Naive thymus-derived CD4-positive, alpha-beta T cell (primary cell): ENCODE measurements at regions not wholly inside any gene's neighbourhood (a gene's known extent, or its start where the extent isn't known, plus 50 kb on each side); places are given as distances from the start of the nearest gene placed in this dataset.

Source experiments
- ATAC-seq: fragments of 150-1000 bp; cut with Tn5 transposase; 2 replicates; pipeline ENCODE4 v1.10.0; 2021; ENCODE audit warnings: mild to moderate bottlenecking, moderate library complexity
- CTCF ChIA-PET: fragments of 350-600 bp; sonication (Branson Sonifier 250); formaldehyde crosslinking; loops from one replicate; lab custom pipeline; 2021; ENCODE audit warnings: antibody characterized with exemption; lab: Charles Lee
- POLR2A ChIA-PET: fragments of 350-600 bp; sonication (Branson Sonifier 250); formaldehyde crosslinking; loops from one replicate; lab custom pipeline; 2021; ENCODE audit warnings: antibody characterized with exemption, inconsistent platforms; lab: Charles Lee
- DNase-seq, 9 donors: peaks; one replicate each; pipeline versions ENCODE4 v3.0.0 to v3.0.0-alpha.2; 2020 to 2022; ENCODE audit warnings: mixed read lengths in 1 of 9
- H3K27ac ChIP-seq: one replicate; pipeline ENCODE4 v1.7.0; 2013; ENCODE audit warnings: mild to moderate bottlenecking, low read depth, low read length, moderate library complexity
- H3K27me3 ChIP-seq, 2 donors: one replicate each; pipeline ENCODE4 v1.7.0; 2013; ENCODE audit warnings: low read length in 2 of 2, mild to moderate bottlenecking in 2 of 2, moderate library complexity in 2 of 2; ENCODE audit not compliant: control insufficient read depth in 2 of 2, insufficient read depth in 2 of 2
- H3K36me3 ChIP-seq, 3 experiments: 1 replicate in 2 of 3; 2 replicates in 1 of 3; pipeline ENCODE4 v1.7.0; 2013; ENCODE audit warnings: low read length in 3 of 3, mild to moderate bottlenecking in 3 of 3, moderate library complexity in 1 of 3; ENCODE audit not compliant: insufficient read depth in 3 of 3, control insufficient read depth in 2 of 3
- H3K4me1 ChIP-seq, 2 donors: one replicate each; pipeline ENCODE4 v1.7.0; 2013; ENCODE audit warnings: low read length in 2 of 2, mild to moderate bottlenecking in 2 of 2, moderate library complexity in 1 of 2; ENCODE audit not compliant: control insufficient read depth in 2 of 2, insufficient read depth in 2 of 2
- H3K4me3 ChIP-seq: 2 replicates; pipeline ENCODE4 v1.7.0; 2013; ENCODE audit warnings: mild to moderate bottlenecking, low read length
- H3K9me3 ChIP-seq, 3 experiments: 1 replicate in 2 of 3; 2 replicates in 1 of 3; pipeline ENCODE4 v1.7.0; 2013; ENCODE audit warnings: low read length in 3 of 3; ENCODE audit not compliant: control insufficient read depth in 2 of 3
- H3K27ac Mint-ChIP-seq, 9 donors: one replicate each; pipeline ENCODE4 v1.8.0; 2020 to 2022; ENCODE audit warnings: mixed read lengths in 9 of 9, mild to moderate bottlenecking in 8 of 9, moderate library complexity in 5 of 9, inconsistent platforms in 2 of 9
- H3K27me3 Mint-ChIP-seq, 5 donors: one replicate each; pipeline ENCODE4 v1.8.0; 2021 to 2022; ENCODE audit warnings: mixed read lengths in 5 of 5, mild to moderate bottlenecking in 1 of 5
- H3K36me3 Mint-ChIP-seq, 5 donors: one replicate each; pipeline ENCODE4 v1.8.0; 2020 to 2022; ENCODE audit warnings: mixed read lengths in 5 of 5, mild to moderate bottlenecking in 3 of 5, inconsistent platforms in 1 of 5
- H3K4me1 Mint-ChIP-seq, 7 donors: one replicate each; pipeline ENCODE4 v1.8.0; 2020 to 2022; ENCODE audit warnings: mixed read lengths in 7 of 7, mild to moderate bottlenecking in 3 of 7, inconsistent platforms in 1 of 7
- H3K4me3 Mint-ChIP-seq, 10 donors: one replicate each; pipeline ENCODE4 v1.8.0; 2020 to 2022; ENCODE audit warnings: mild to moderate bottlenecking in 10 of 10, mixed read lengths in 10 of 10, moderate library complexity in 6 of 10, inconsistent platforms in 2 of 10
- H3K9me3 Mint-ChIP-seq, 11 donors: one replicate each; pipeline ENCODE4 v1.8.0; 2020 to 2022; ENCODE audit warnings: mixed read lengths in 11 of 11, mild to moderate bottlenecking in 4 of 11, inconsistent platforms in 1 of 11, moderate library complexity in 1 of 11
- intact Hi-C, 2 donors: fragments of 100-400 bp; cut with micrococcal nuclease; formaldehyde crosslinking; loops; one replicate each; pipeline ENCODE4 v1.15.1; 2023

DNA sequence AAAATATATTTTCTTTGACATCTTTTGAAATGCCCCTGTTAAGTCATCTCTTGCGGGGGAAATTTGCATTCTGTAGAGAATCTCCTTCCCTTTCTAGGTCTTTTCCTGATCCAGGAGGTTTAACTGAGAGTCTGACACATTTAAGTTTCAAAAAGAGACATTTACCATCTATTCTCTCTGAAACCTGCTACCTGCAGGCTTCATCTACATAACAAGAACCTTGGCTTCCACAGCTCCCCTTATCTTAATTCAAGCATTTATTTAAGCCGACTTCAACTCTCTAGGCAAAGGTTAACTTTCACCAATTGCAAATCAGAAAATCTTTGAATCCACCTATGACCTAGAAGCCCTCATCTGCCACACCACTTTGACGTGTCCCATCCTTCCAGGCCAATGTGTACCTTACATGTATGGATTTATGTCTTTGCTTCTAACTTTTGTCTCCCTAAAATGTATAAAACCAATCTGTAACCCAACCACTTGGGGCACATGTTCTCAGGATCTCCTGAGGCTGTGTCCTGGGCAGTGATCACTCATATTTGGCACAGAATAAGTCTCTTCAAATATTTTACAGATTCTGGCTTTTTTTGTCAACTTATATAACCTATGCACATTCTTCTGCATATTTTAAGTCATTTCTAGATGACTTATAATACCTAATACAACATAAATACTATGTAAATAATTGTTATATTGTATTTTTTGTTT is 666.7 kb downstream of the UTRN start:
- Histone ChIP-seq H3K36me3 (no peaks in the 10 kb centered on the region), H3K4me1 (no peaks in the 10 kb centered on the region), H3K4me3 (no peak overlapping the region), H3K27ac (no peak overlapping the region), H3K9me3 (no peaks in the 10 kb centered on the region), H3K27me3 (no peaks in the 10 kb centered on the region)
- Mint-ChIP-seq H3K27me3 (peaks cover 3 to 10% (median 10%) of the 10 kb centered on the region in 5 donors), H3K4me3 (no peak overlapping the region), H3K9me3 (peaks cover 0 to 2% (median 0%) of the 10 kb centered on the region in 11 donors), H3K36me3 (peaks cover 0 to 2% (median 0%) of the 10 kb centered on the region in 5 donors), H3K27ac (no peak overlapping the region), H3K4me1 (no peaks in the 10 kb centered on the region)
- intact Hi-C loops: no loop called here
- ATAC-seq: no peak
- CTCF ChIA-PET: no interaction called here
- POLR2A ChIA-PET: no interaction called here
- no peak for DNase-seq

DNA sequence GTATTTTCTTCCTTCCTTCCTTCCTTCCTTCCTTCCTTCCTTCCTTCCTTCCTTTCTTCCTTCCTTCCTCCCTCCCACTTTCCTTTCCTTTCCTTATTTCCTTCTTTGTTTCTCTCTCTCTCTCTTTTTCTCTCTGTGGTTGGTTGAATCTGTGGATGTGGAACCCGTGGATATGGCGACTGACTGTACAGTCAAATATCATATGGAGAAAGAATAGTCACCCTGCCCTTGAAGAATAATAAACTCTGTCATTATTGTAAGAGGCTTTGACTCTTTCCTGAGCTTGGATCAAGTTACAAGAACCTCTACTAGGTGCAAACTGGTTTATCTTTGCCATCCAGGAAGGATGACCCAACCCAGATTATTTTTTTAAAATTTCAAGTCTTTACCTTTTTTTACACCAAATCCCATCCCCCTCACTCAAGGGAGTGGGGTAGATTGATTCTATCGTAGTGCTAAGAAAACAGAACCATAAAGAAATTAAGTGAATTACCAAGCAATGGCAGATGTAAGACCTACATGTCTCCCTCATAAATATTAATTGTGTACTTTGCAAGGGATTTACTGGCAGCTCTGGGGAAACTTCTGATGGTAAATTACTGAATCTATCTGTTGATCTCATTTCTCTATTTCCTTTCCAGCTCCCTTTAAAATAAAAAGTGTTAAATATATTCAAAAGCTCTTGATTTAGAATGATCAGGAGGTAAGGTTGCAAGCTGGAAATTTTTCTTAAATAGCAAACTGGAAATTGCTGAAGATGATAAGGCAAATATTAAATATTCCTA is 667.5 kb downstream of the UTRN start:
- Histone ChIP-seq H3K9me3 (no peaks in the 10 kb centered on the region), H3K27ac (no peak overlapping the region), H3K36me3 (no peaks in the 10 kb centered on the region), H3K27me3 (no peaks in the 10 kb centered on the region), H3K4me3 (no peak overlapping the region), H3K4me1 (no peaks in the 10 kb centered on the region)
- H3K4me1 Mint-ChIP-seq: no peaks in the 10 kb centered on the region
- H3K9me3 Mint-ChIP-seq: peaks cover 0 to 2% (median 0%) of the 10 kb centered on the region in 11 donors
- intact Hi-C loops: no loop called here
- peaks cover 0 to 2% (median 0%) of the 10 kb centered on the region in 5 donors for H3K36me3 Mint-ChIP-seq
- ATAC-seq: no peak
- no peak overlapping the region for H3K4me3 Mint-ChIP-seq
- no peak overlapping the region for H3K27ac Mint-ChIP-seq
- CTCF ChIA-PET: no interaction called here
- POLR2A ChIA-PET: no interaction called here
- DNase-seq: no peak
- peaks cover 3 to 10% (median 7%) of the 10 kb centered on the region in 5 donors for H3K27me3 Mint-ChIP-seq

DNA sequence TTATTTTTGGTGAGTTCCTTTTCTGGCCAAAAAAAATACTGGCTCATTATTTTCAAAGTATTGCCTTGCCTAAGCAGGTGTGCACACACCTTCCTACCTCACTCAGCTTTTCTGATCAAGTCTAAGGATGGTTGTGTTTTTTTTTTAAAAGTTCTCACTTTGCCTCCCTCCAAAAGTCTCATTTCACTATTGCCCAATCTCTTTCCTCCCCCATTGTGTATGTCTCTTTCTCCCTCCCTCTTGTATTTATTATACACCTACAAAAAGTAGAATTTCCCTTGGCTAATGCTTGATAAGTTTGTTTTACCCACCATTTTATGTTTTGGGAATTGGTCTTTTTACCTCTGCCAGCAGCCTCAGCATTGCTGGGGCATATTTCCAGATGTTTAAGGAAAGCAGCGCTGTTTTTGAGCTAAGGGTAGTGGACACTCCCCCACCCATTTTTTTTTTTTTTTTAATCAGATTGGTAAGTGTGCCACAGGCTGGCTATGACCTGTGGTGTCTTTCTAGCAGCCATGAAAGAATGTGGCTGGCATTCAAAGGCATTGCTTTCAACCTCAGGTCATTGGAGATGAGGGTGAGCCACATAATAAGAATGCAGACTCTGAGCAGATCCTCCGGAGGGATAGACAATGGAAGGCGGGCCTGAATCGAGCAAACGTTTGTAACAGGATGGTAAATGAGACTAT is 668.6 kb downstream of the UTRN start:
- no peak overlapping the region for H3K27ac ChIP-seq
- Mint-ChIP-seq H3K27ac (no peak overlapping the region), H3K9me3 (peaks cover 0 to 2% (median 0%) of the 10 kb centered on the region in 11 donors), H3K4me3 (no peak overlapping the region), H3K27me3 (peaks cover 3 to 10% (median 7%) of the 10 kb centered on the region in 5 donors), H3K4me1 (no peaks in the 10 kb centered on the region), H3K36me3 (peaks cover 0 to 2% (median 0%) of the 10 kb centered on the region in 5 donors)
- H3K4me3 ChIP-seq: no peak overlapping the region
- DNase-seq (no peak), ATAC-seq (no peak)
- ChIA-PET POLR2A (no interaction called here), CTCF (no interaction called here)
- no peaks in the 10 kb centered on the region for H3K9me3 ChIP-seq
- no peaks in the 10 kb centered on the region for H3K27me3 ChIP-seq
- H3K36me3 ChIP-seq: no peaks in the 10 kb centered on the region
- intact Hi-C loops: no loop called here
- no peaks in the 10 kb centered on the region for H3K4me1 ChIP-seq

DNA sequence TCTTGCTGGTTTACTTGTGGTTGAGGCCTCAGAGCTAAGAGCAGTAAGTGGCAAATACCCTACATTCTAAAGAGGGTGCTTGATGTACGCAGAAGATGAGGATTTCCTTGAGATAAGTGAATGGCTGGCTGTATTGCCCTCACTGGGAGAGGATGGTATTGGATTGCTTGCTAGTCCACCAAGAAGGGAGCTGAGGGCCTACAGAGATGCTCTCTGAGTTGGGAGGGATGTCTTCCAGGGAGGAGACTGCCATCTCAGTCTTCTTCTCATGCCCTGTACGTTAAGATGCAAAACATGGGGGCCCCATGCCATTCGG is 669.1 kb downstream of the UTRN start:
- ATAC-seq (no peak), DNase-seq (no peak)
- no peaks in the 10 kb centered on the region for H3K9me3 ChIP-seq
- no peaks in the 10 kb centered on the region for H3K4me1 Mint-ChIP-seq
- ChIA-PET POLR2A (no interaction called here), CTCF (no interaction called here)
- H3K9me3 Mint-ChIP-seq: peaks cover 0 to 2% (median 0%) of the 10 kb centered on the region in 11 donors
- no peak overlapping the region for H3K4me3 ChIP-seq
- intact Hi-C loops: no loop called here
- H3K36me3 Mint-ChIP-seq: peaks cover 0 to 2% (median 0%) of the 10 kb centered on the region in 5 donors
- no peak overlapping the region for H3K27ac ChIP-seq
- no peaks in the 10 kb centered on the region for H3K27me3 ChIP-seq
- no peak overlapping the region for H3K27ac Mint-ChIP-seq
- H3K36me3 ChIP-seq: no peaks in the 10 kb centered on the region
- peaks cover 3 to 10% (median 7%) of the 10 kb centered on the region in 5 donors for H3K27me3 Mint-ChIP-seq
- no peaks in the 10 kb centered on the region for H3K4me1 ChIP-seq
- H3K4me3 Mint-ChIP-seq: no peak overlapping the region

DNA sequence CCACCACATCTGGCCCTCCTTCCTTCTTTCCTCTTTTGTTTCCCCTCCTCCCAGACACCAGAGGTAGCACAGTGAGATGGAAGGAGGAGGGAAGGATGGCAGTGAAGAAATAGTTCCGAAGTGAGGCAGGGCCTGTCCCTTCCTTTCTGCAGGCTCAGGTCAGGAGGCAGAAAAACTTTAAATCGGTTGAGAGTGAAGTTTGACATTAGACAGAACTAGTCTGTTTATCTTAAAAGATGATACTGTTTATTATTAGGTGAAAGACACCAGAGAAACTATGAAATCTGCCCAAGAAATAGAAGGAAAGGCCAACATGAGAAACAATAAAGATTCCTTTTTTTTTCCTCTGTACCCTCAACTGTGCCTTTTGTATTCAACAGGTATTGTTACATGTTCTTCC is 670.3 kb downstream of the UTRN start:
- CTCF ChIA-PET: no interaction called here

DNA sequence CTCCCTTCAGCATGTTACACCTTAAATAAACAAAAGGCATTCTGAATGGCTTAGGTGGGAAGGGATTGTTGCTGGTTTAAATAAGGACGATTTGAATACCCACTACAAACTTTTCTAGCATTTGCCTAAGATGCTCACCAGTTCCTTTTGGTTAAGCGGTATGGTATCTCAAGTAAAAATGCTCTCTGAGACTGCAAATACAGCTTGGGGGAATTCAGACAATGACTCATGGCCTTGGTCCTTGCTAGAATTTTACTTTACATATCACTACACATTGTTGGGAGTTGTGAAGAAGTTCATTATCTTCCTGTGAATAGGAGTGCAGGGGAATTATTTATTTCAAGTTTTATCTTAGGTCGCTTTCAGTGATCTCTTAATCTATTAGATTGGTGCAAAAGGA is 670.7 kb downstream of the UTRN start:
- ATAC-seq (no peak), DNase-seq (no peak)
- CTCF ChIA-PET: no interaction called here

More for the DNA sequence above, 670.3 kb downstream of the UTRN start:
- Mint-ChIP-seq H3K4me3 (no peak overlapping the region), H3K9me3 (peaks cover 0 to 2% (median 0%) of the 10 kb centered on the region in 11 donors), H3K27me3 (peaks cover 4 to 10% (median 7%) of the 10 kb centered on the region in 5 donors), H3K4me1 (no peaks in the 10 kb centered on the region), H3K36me3 (peaks cover 0 to 2% (median 0%) of the 10 kb centered on the region in 5 donors), H3K27ac (no peak overlapping the region)
- Histone ChIP-seq H3K27ac (no peak overlapping the region), H3K4me3 (no peak overlapping the region), H3K36me3 (no peaks in the 10 kb centered on the region), H3K4me1 (no peaks in the 10 kb centered on the region), H3K9me3 (no peaks in the 10 kb centered on the region), H3K27me3 (no peaks in the 10 kb centered on the region)
- intact Hi-C loops: no loop called here
- POLR2A ChIA-PET: no interaction called here
- DNase-seq (no peak), ATAC-seq (no peak)

More for the DNA sequence above, 670.7 kb downstream of the UTRN start:
- Mint-ChIP-seq H3K36me3 (peaks cover 0 to 2% (median 0%) of the 10 kb centered on the region in 5 donors), H3K27me3 (peaks cover 4 to 10% (median 7%) of the 10 kb centered on the region in 5 donors), H3K27ac (no peak overlapping the region), H3K4me3 (no peak overlapping the region), H3K4me1 (no peaks in the 10 kb centered on the region), H3K9me3 (peaks cover 0 to 2% (median 0%) of the 10 kb centered on the region in 11 donors)
- intact Hi-C loops: no loop called here
- Histone ChIP-seq H3K9me3 (no peaks in the 10 kb centered on the region), H3K27ac (no peak overlapping the region), H3K36me3 (no peaks in the 10 kb centered on the region), H3K27me3 (no peaks in the 10 kb centered on the region), H3K4me1 (no peaks in the 10 kb centered on the region), H3K4me3 (no peak overlapping the region)
- POLR2A ChIA-PET: no interaction called here
